Breast epithelium (tissue), 3 donors: ENCODE measurements at regions not wholly inside any gene's neighbourhood (a gene's known extent, or its start where the extent isn't known, plus 50 kb on each side); places are given as distances from the start of the nearest gene placed in this dataset.

Experiments
- CTCF ChIP-seq, 3 donors: fragments of 450-650 bp; IDR thresholded peaks; one replicate each; pipeline ENCODE4 v1.5.1; 2016 to 2017; ENCODE audit warnings: antibody characterized with exemption in 3 of 3, mild to moderate bottlenecking in 3 of 3, moderate library complexity in 3 of 3
- POLR2A ChIP-seq: fragments of 450-650 bp; IDR thresholded peaks from one replicate; pipeline ENCODE4 v1.6.1; 2016; ENCODE audit warnings: antibody characterized with exemption, mild to moderate bottlenecking, moderate library complexity
- POLR2AphosphoS5 ChIP-seq, 3 donors: sonication (generic); formaldehyde crosslinking; IDR thresholded peaks; one replicate each; pipeline ENCODE4 v1.6.1; 2017; ENCODE audit warnings: antibody characterized with exemption in 3 of 3

- no peak for TF ChIP-seq CTCF (IDR thresholded peaks at IDR 0.05)
- no peak for TF ChIP-seq POLR2AphosphoS5 (IDR thresholded peaks at IDR 0.05)
- no peak for TF ChIP-seq POLR2A
Measured at GRCh38 chr12:34387711-34388635, 365.7 kb downstream of the ALG10 start.
